OCI-LY3 (cell line): ENCODE measurements at regions not wholly inside any gene's neighbourhood (a gene's known extent, or its start where the extent isn't known, plus 50 kb on each side); places are given as distances from the start of the nearest gene placed in this dataset.

ENCODE experiments used
- H2AFZ ChIP-seq: fragments of 200-600, 300-600 bp; shearing (Covaris generic); 2 replicates; pipeline ENCODE4 v1.6.0; 2014; ENCODE audit warnings: antibody characterized with exemption, low read depth, low read length
- H3K27ac ChIP-seq: fragments of 200-600, 300-600 bp; sonication (generic); 2 replicates; pipeline ENCODE4 v1.5.1; 2014; ENCODE audit warnings: mild to moderate bottlenecking, low read length, moderate library complexity, mixed read lengths
- H3K27me3 ChIP-seq: fragments of 200-600, 300-600 bp; sonication (generic); 2 replicates; pipeline ENCODE4 v1.6.1; 2014; ENCODE audit warnings: low read depth, low read length, mixed read lengths
- H3K36me3 ChIP-seq: fragments of 200-600, 300-600 bp; sonication (generic); replicated peaks from 2 replicates; pipeline ENCODE3; 2014; ENCODE audit warnings: low read depth, low read length, mixed read lengths
- H3K4me1 ChIP-seq: fragments of 300-600, 200-600 bp; sonication (generic); 2 replicates; pipeline ENCODE4 v1.6.1; 2014; ENCODE audit warnings: low read length, mixed read lengths
- H3K4me2 ChIP-seq: fragments of 200-600, 300-600 bp; sonication (generic); 2 replicates; pipeline ENCODE4 v1.6.1; 2014; ENCODE audit warnings: low read length, mixed read lengths
- H3K4me3 ChIP-seq: fragments of 300-600, 200-600 bp; sonication (generic); 2 replicates; pipeline ENCODE4 v1.5.1; 2014; ENCODE audit warnings: antibody characterized with exemption, mild to moderate bottlenecking, low read length, moderate library complexity
- H3K79me2 ChIP-seq: fragments of 300-600, 200-600 bp; shearing (Covaris generic); 2 replicates; pipeline ENCODE4 v1.6.1; 2014; ENCODE audit warnings: mild to moderate bottlenecking, low read length, mixed read lengths
- H3K9ac ChIP-seq: fragments of 300-600, 200-600 bp; shearing (Covaris generic); 2 replicates; pipeline ENCODE4 v1.6.0; 2014; ENCODE audit warnings: mild to moderate bottlenecking, low read length, moderate library complexity
- H3K9me3 ChIP-seq: fragments of 200-600, 300-600 bp; shearing (Covaris generic); 2 replicates; pipeline ENCODE4 v1.6.1; 2014; ENCODE audit warnings: low read length, mixed read lengths; ENCODE audit not compliant: insufficient read depth
- H4K20me1 ChIP-seq: fragments of 200-600, 300-600 bp; sonication (generic); 2 replicates; pipeline ENCODE4 v1.6.1; 2016; ENCODE audit warnings: low read length, mixed read lengths; ENCODE audit not compliant: insufficient read depth
- EZH2phosphoT487 ChIP-seq: fragments of 200-600 bp; shearing (Covaris generic); IDR thresholded peaks from 2 replicates; pipeline ENCODE4 v1.6.1; 2018; ENCODE audit warnings: antibody characterized with exemption, mixed run types, low read depth
- TF ChIP-seq, protein P1 (sequence below): fragments of 200-600, 300-600 bp; sonication (generic); IDR thresholded peaks from 2 replicates; pipeline ENCODE4 v1.5.1; 2014; ENCODE audit warnings: antibody characterized with exemption, low read length, low read depth

DNA sequence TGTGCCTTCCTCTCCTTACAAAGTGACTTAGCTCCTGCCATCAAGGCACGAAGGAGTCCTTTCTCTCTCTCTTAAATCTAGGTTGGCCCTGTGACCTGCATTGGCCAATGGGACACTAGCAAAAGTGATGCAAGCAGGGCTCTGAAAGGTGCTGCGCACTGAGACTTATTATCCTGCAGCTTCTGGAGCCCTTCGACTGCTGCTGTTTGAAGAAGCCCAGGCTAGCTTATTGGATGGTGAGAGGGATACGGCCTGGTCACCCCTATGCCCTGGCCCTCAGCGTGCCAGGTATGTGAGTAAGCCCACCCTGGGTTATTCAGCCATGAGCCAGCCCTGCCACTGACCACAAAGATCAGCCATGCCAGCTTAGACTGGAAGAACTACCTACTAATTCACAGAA lies 74.5 kb upstream of the GGTLC1 start:
- Histone ChIP-seq H3K9me3 (no peaks in the 10 kb centered on the region), H4K20me1 (no peaks in the 10 kb centered on the region), H3K27ac (no peak overlapping the region), H3K36me3 (no peaks in the 10 kb centered on the region), H3K4me1 (no peaks in the 10 kb centered on the region; the same call in 1 of the 2 replicates), H3K27me3 (peaks cover 35% of the 10 kb centered on the region), H3K9ac (no peak overlapping the region), H3K4me2 (no peak overlapping the region), H3K79me2 (no peaks in the 10 kb centered on the region), H2AFZ (no peak overlapping the region), H3K4me3 (no peak overlapping the region)
- TF ChIP-seq EZH2phosphoT487, result no peak
- TF ChIP-seq, protein P1, sequence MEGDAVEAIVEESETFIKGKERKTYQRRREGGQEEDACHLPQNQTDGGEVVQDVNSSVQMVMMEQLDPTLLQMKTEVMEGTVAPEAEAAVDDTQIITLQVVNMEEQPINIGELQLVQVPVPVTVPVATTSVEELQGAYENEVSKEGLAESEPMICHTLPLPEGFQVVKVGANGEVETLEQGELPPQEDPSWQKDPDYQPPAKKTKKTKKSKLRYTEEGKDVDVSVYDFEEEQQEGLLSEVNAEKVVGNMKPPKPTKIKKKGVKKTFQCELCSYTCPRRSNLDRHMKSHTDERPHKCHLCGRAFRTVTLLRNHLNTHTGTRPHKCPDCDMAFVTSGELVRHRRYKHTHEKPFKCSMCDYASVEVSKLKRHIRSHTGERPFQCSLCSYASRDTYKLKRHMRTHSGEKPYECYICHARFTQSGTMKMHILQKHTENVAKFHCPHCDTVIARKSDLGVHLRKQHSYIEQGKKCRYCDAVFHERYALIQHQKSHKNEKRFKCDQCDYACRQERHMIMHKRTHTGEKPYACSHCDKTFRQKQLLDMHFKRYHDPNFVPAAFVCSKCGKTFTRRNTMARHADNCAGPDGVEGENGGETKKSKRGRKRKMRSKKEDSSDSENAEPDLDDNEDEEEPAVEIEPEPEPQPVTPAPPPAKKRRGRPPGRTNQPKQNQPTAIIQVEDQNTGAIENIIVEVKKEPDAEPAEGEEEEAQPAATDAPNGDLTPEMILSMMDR, result no peak

DNA sequence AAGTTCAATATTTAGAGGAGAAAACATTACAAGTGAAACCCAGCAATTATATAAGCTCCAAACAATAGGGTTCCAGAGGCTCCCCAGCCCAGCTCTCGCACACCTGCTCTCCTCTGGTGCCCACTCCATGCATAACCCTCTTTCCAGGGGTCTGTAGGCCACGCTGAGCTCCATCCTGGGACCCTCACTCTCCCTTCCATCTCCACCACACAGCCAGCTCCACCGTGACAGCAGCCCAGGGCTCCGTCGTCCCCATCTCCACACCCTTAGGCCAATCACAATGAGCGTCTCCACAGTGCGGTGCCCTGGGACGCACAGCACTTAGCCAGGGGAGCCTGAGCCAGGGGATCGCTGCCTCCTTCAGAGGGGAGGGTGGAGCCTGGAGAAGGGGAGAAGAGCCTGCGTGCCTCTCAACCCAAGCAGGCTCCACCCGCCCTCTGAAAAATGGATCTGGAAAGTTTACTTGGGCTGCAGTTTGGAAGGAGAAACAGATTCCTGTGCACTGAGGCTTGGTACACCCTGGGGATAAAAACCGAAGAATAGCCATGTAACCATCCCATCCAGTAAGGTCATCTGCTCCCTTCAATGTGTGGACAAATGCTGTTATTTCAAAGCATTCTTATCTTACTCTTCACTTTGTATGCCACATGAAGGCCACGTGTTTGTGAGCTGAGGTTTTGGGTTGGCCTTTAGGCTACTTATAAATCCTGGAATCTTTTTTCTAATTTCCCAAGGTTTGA lies 72.4 kb upstream of the GGTLC1 start:
- Histone ChIP-seq H3K27me3 (peaks cover 14% of the 10 kb centered on the region; the same call in 1 of the 2 replicates), H3K4me3 (no peak overlapping the region), H3K27ac (no peak overlapping the region), H3K4me2 (no peak overlapping the region), H3K79me2 (no peaks in the 10 kb centered on the region), H3K36me3 (no peaks in the 10 kb centered on the region), H2AFZ (no peak overlapping the region), H3K9ac (no peak overlapping the region), H3K4me1 (no peaks in the 10 kb centered on the region), H4K20me1 (no peaks in the 10 kb centered on the region), H3K9me3 (no peaks in the 10 kb centered on the region)
- TF ChIP-seq, protein P1, result no peak
- no peak for TF ChIP-seq EZH2phosphoT487

DNA sequence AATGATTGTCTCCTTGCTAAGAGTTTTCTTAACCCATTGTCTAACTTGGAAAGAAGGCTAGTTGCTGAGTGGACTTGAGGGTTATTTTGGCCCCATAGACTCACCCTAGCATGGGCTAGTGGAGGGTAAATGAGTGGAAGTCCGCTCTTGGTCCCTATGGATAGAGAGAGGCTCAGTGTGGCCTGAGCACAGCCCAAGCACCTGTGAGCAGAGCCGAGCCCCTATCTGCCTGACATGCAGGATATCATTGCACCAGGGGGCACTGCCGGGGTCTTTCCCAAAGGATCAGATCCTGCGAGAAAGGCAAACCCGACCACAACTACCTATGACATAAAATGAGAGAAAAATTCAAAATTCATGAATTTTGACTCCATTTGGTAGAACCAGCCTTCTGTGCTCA lies 70.6 kb upstream of the GGTLC1 start:
- Histone ChIP-seq H3K4me1 (no peaks in the 10 kb centered on the region), H3K9me3 (no peaks in the 10 kb centered on the region), H3K27ac (no peak overlapping the region), H3K4me2 (no peak overlapping the region), H3K79me2 (no peaks in the 10 kb centered on the region), H2AFZ (no peak overlapping the region), H3K4me3 (no peak overlapping the region), H3K27me3 (peaks cover 4% of the 10 kb centered on the region; the same call in 1 of the 2 replicates), H4K20me1 (no peaks in the 10 kb centered on the region), H3K36me3 (no peaks in the 10 kb centered on the region), H3K9ac (no peak overlapping the region)
- no peak for TF ChIP-seq EZH2phosphoT487
- TF ChIP-seq, protein P1, result no peak

DNA sequence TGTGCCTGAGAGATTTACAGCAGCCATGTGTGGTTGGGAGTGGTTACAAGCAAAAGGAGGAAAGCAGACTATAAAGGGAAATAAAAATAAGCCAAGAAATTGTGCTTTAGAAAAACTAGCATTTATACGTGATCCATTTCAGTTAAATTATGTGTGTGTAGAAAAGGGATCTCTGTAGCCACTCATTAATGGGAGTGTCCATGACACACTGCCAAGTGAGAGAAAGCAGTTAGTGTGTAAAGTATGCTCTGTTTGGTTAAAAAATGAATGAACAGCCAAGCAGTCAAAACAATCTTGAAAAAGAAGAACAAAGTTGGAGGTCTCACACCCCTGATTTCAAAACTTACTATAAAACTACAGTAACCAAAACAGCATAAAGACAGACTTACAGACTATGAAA lies 67.9 kb upstream of the GGTLC1 start:
- Histone ChIP-seq H3K9ac (no peak overlapping the region), H4K20me1 (no peaks in the 10 kb centered on the region), H2AFZ (no peak overlapping the region), H3K4me1 (no peaks in the 10 kb centered on the region), H3K79me2 (no peaks in the 10 kb centered on the region), H3K4me2 (no peak overlapping the region), H3K9me3 (no peaks in the 10 kb centered on the region), H3K4me3 (no peak overlapping the region), H3K27ac (no peak overlapping the region), H3K27me3 (peaks cover 3% of the 10 kb centered on the region), H3K36me3 (no peaks in the 10 kb centered on the region)
- TF ChIP-seq, protein P1, result no peak
- no peak for TF ChIP-seq EZH2phosphoT487
